OCI-LY7 (cell line): ENCODE measurements at regions not wholly inside any gene's neighbourhood (a gene's known extent, or its start where the extent isn't known, plus 50 kb on each side); places are given as distances from the start of the nearest gene placed in this dataset.

ENCODE experiments used
- BruUV-seq: library from RNA; stranded (reverse); fragments of 400-500 nt; replicated peaks from 2 replicates; lab custom pipeline; 2021; lab: Mats Ljungman, UMichigan
- CTCF ChIA-PET: fragments of 300-600 bp; sonication (Branson Sonifier 250); formaldehyde crosslinking; loops from one replicate; lab custom pipeline; 2022; ENCODE audit warnings: antibody characterized with exemption; ENCODE audit not compliant: unreplicated experiment; lab: Charles Lee
- POLR2A ChIA-PET: fragments of 300-600 bp; sonication (Branson Sonifier 250); formaldehyde crosslinking; loops from one replicate; lab custom pipeline; 2022; ENCODE audit warnings: antibody characterized with exemption; lab: Charles Lee
- DNase-seq: peaks from one replicate; pipeline ENCODE4 v3.0.0-alpha.2; 2015; ENCODE audit warnings: low spot score
- H2AFZ ChIP-seq: fragments of 200-600 bp; sonication (generic), shearing (Covaris generic); 2 replicates; pipeline ENCODE4 v1.6.1; 2014; ENCODE audit warnings: mild to moderate bottlenecking, antibody characterized with exemption, low read length, moderate library complexity
- H3K27ac ChIP-seq: fragments of 200-600 bp; sonication (generic); 2 replicates; pipeline ENCODE4 v1.5.1; 2014; ENCODE audit warnings: mixed run types, low read depth, mild to moderate bottlenecking, moderate library complexity, low read length, inconsistent platforms; ENCODE audit not compliant: poor library complexity, severe bottlenecking
- H3K36me3 ChIP-seq: fragments of 200-600 bp; sonication (generic); 2 replicates; pipeline ENCODE4 v1.6.1; 2014; ENCODE audit warnings: mild to moderate bottlenecking, antibody characterized with exemption, low read length, moderate library complexity, mixed read lengths; ENCODE audit not compliant: insufficient read depth
- H3K4me1 ChIP-seq: fragments of 200-600 bp; sonication (generic); 2 replicates; pipeline ENCODE4 v1.5.1; 2014; ENCODE audit warnings: mild to moderate bottlenecking, low read length; ENCODE audit not compliant: insufficient read depth, poor library complexity, severe bottlenecking
- H3K4me2 ChIP-seq: fragments of 200-600 bp; sonication (generic); 2 replicates; pipeline ENCODE4 v1.6.1; 2014; ENCODE audit warnings: mild to moderate bottlenecking, low read length
- H3K4me3 ChIP-seq: fragments of 200-600 bp; sonication (generic); 2 replicates; pipeline ENCODE4 v1.5.1; 2014; ENCODE audit warnings: mild to moderate bottlenecking, low read depth, low read length; ENCODE audit not compliant: poor library complexity, severe bottlenecking
- H3K79me2 ChIP-seq: fragments of 200-600 bp; sonication (generic); 2 replicates; pipeline ENCODE4 v1.6.1; 2016; ENCODE audit warnings: low read depth, mild to moderate bottlenecking, low read length, moderate library complexity, mixed read lengths; ENCODE audit not compliant: insufficient read depth
- H3K9me2 ChIP-seq: fragments of 200-600 bp; sonication (generic); 2 replicates; pipeline ENCODE4 v1.6.1; 2016; ENCODE audit warnings: mild to moderate bottlenecking, low read length, mixed read lengths; ENCODE audit not compliant: insufficient read depth
- H3K9me3 ChIP-seq: fragments of 200-600 bp; sonication (generic); 2 replicates; pipeline ENCODE4 v1.6.1; 2014; ENCODE audit warnings: mild to moderate bottlenecking, mixed run types, low read length, mixed read lengths
- H4K20me1 ChIP-seq: fragments of 200-600 bp; sonication (generic); 2 replicates; pipeline ENCODE4 v1.6.1; 2014; ENCODE audit warnings: mild to moderate bottlenecking, antibody characterized with exemption, low read length, moderate library complexity, mixed read lengths; ENCODE audit not compliant: insufficient read depth
- CTCF ChIP-seq: fragments of 200-600 bp; sonication (generic); conservative IDR thresholded peaks from 2 replicates; pipeline ENCODE4 v1.5.1; 2014; ENCODE audit warnings: mild to moderate bottlenecking, antibody characterized with exemption, low read length, moderate library complexity, mixed read lengths
- EZH2phosphoT487 ChIP-seq: fragments of 200-600 bp; sonication (generic); IDR thresholded peaks from 2 replicates; pipeline ENCODE4 v1.6.1; 2018; ENCODE audit warnings: low read depth, borderline replicate concordance, mild to moderate bottlenecking, mixed run types, antibody characterized with exemption, low read length, moderate library complexity, mixed read lengths
- intact Hi-C: fragments of 100-400 bp; cut with micrococcal nuclease; formaldehyde crosslinking; loops from one replicate; pipeline ENCODE4 v1.10.0; 2022; ENCODE audit not compliant: unreplicated experiment

- Histone ChIP-seq H2AFZ (no peak overlapping the region), H3K9me2 (no peaks in the 10 kb centered on the region), H3K4me1 (no peaks in the 10 kb centered on the region), H3K79me2 (no peaks in the 10 kb centered on the region), H3K27ac (no peak overlapping the region), H3K4me2 (no peak overlapping the region), H3K9me3 (no peaks in the 10 kb centered on the region), H3K36me3 (no peaks in the 10 kb centered on the region), H4K20me1 (no peaks in the 10 kb centered on the region), H3K4me3 (no peak overlapping the region)
- DNase-seq = no peak
- BruUV-seq = no TSS peak
- intact Hi-C loops = no loop called here
- POLR2A ChIA-PET = interaction anchor here (0.6 kb wide), 1 partner anchor 141 kb away, joined by 3 read pairs; no protein-coding TSS in a partner anchor
- no peak for TF ChIP-seq EZH2phosphoT487
- TF ChIP-seq CTCF = no peak
- CTCF ChIA-PET = no interaction called here
Observed at GRCh38 chr7:112995059-112995824, 91.4 kb downstream of the GPR85 start.

GRCh38 chr7:112994656-112995055, 92.0 kb downstream of the GPR85 start:
- no peak overlapping the region for H3K27ac ChIP-seq
- no TSS peak for BruUV-seq
- no peaks in the 10 kb centered on the region for H3K4me1 ChIP-seq
- H3K79me2 ChIP-seq = no peaks in the 10 kb centered on the region
- DNase-seq = no peak
- ChIA-PET POLR2A (interaction anchor here (0.6 kb wide), 1 partner anchor 142 kb away, joined by 3 read pairs; no protein-coding TSS in a partner anchor), CTCF (no interaction called here)
- H3K9me2 ChIP-seq = no peaks in the 10 kb centered on the region
- H3K9me3 ChIP-seq = no peaks in the 10 kb centered on the region
- no peak overlapping the region for H3K4me2 ChIP-seq
- no peaks in the 10 kb centered on the region for H4K20me1 ChIP-seq
- no peak overlapping the region for H2AFZ ChIP-seq
- TF ChIP-seq EZH2phosphoT487 (no peak), CTCF (no peak)
- H3K4me3 ChIP-seq = no peak overlapping the region
- intact Hi-C loops = no loop called here
- no peaks in the 10 kb centered on the region for H3K36me3 ChIP-seq

GRCh38 chr7:112990624-112991023, 96.0 kb downstream of the GPR85 start:
- no peak for TF ChIP-seq EZH2phosphoT487
- TF ChIP-seq CTCF = no peak
- no peaks in the 10 kb centered on the region for H4K20me1 ChIP-seq
- no peaks in the 10 kb centered on the region for H3K36me3 ChIP-seq
- no peak for DNase-seq
- ChIA-PET POLR2A (interaction anchor here (0.9 to 1.6 kb wide), 3 partner anchors 8 to 50 kb away, joined by 3 to 5 read pairs (median 4); a partner anchor contains a TSS), CTCF (no interaction called here)
- no TSS peak for BruUV-seq
- no peak overlapping the region for H3K4me3 ChIP-seq
- intact Hi-C loops = no loop called here
- H2AFZ ChIP-seq = no peak overlapping the region
- no peaks in the 10 kb centered on the region for H3K9me3 ChIP-seq
- no peak overlapping the region for H3K4me2 ChIP-seq
- no peaks in the 10 kb centered on the region for H3K9me2 ChIP-seq
- peaks cover 10% of the 10 kb centered on the region for H3K4me1 ChIP-seq
- H3K27ac ChIP-seq = no peak overlapping the region
- no peaks in the 10 kb centered on the region for H3K79me2 ChIP-seq
